ENCODE measurements at regions not wholly inside any gene's neighbourhood (a gene's known extent, or its start where the extent isn't known, plus 50 kb on each side); places are given as distances from the start of the nearest gene placed in this dataset.

DNA sequence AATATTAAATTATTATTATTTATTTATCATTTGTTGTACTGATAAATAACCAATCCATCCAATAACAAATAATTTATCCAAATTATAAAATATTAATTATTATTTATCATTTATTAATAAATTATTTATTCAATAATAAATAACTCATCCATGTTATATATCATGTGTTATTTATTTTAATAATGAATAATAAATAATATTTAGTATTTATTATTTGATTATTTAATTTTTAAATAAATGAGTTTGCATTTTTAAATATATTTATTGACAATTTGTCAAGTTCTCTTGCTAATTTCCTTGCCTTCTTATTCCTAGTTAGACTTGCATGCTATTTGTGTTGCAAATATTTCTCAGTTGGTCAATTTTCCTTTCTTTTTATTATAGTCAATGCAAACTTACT is 995.4 kb downstream of the TSN start:
- Mint-ChIP-seq H3K27ac (no peak overlapping the region), H3K4me3 (no peak overlapping the region), H3K36me3 (no peaks in the 10 kb centered on the region), H3K27me3 (no peaks in the 10 kb centered on the region), H3K4me1 (no peaks in the 10 kb centered on the region), H3K9me3 (peaks cover 0 to 28% (median 7%) of the 10 kb centered on the region in 9 donors)
- DNase-seq: no peak
- no peak for ATAC-seq
- POLR2A ChIA-PET: no interaction called here

DNA sequence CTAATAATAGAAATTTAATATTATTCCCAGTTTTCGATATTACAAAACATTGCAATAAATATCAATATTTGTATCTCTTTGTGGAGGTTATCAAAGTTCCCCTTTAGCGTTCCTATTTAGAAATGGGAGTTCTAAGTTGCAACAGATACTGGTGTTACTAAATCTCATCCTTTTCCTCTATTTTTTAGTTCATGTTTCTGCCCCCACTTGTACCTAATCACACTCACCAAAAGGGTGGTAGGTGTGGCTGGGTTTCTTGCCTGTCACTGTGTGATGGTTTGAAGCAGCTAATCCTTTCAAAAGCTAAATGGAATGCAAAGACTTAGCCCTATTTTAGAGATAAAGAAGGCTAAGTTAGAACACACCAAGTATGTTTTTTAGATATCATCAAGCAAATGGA is 997.9 kb downstream of the TSN start:
- Mint-ChIP-seq H3K27me3 (no peaks in the 10 kb centered on the region), H3K4me3 (no peak overlapping the region), H3K36me3 (no peaks in the 10 kb centered on the region), H3K4me1 (no peaks in the 10 kb centered on the region), H3K9me3 (peaks cover 0 to 18% (median 6%) of the 10 kb centered on the region in 9 donors), H3K27ac (no peak overlapping the region)
- DNase-seq (no peak), ATAC-seq (no peak)
- POLR2A ChIA-PET: no interaction called here

DNA sequence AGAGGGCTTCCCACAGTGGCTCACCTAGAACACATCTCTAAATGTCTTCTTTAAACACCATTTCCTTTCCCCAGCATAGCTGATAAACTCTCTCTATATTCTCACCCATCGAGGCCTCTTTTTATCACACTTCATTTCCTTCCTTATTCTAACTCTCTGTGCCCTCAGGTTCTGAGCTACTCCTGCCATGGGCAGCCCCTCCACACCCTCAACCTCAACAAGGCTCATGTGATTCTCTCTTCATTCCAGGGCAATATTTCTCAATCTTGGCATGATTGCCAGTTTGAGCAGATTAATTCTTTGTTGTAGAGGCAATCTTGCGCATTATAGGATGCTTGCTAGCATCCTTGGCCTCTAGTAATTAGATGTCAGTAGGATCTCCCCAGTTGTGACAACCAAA is 999.1 kb downstream of the TSN start:
- peaks cover 0 to 18% (median 6%) of the 10 kb centered on the region in 9 donors for H3K9me3 Mint-ChIP-seq
- POLR2A ChIA-PET: no interaction called here
- no peak overlapping the region for H3K4me3 Mint-ChIP-seq
- ATAC-seq (no peak), DNase-seq (no peak)
- no peaks in the 10 kb centered on the region for H3K27me3 Mint-ChIP-seq
- H3K4me1 Mint-ChIP-seq: no peaks in the 10 kb centered on the region
- H3K36me3 Mint-ChIP-seq: no peaks in the 10 kb centered on the region
- no peak overlapping the region for H3K27ac Mint-ChIP-seq

DNA sequence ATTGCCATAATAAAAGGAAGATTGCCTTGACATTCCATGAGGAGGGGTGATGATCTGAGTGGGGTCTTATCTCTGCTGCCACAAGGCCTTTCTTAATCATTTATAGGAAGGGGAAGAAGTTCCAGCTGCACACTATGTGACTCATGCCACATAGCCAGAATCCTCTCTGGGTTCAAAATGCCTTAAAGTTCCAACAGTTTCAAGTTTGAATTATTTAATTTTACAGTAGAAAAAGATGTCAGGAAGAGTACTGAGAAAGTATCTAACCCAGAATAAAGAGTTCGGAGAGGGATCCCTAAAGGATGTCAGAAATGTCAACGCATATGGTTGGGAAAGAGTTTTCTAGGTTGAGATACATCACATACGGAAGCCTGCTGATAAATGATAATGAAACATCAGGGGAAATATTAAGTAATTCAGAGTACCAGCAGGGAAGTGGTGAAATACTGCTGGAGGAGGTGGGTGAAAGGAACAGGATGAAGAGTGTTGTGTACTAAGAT is 999.9 kb downstream of the TSN start:
- H3K27ac Mint-ChIP-seq: no peak overlapping the region
- no peak for DNase-seq
- H3K36me3 Mint-ChIP-seq: no peaks in the 10 kb centered on the region
- no peak for ATAC-seq
- no peak overlapping the region for H3K4me3 Mint-ChIP-seq
- no peaks in the 10 kb centered on the region for H3K4me1 Mint-ChIP-seq
- H3K9me3 Mint-ChIP-seq: peaks cover 0 to 20% (median 6%) of the 10 kb centered on the region in 9 donors
- POLR2A ChIA-PET: no interaction called here
- H3K27me3 Mint-ChIP-seq: no peaks in the 10 kb centered on the region

DNA sequence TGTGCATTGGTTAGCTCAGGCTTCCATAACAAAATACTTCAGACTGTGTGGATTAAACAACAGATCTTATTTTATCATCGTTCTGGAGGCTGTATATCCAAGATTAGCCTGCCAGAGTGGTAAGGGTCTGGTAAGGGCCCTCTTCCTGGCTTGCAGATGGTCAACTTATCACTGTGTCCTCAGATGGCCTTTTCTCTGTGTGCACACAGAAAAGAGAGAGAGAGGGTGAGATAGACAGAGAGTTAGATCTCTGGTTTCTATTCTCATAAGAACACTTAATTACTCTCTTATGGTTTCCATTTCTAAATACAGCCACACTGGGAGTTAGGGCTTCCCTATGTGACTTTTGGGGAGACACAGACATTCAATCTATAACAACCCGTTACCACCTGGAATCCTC is 1003.5 kb downstream of the TSN start:
- Mint-ChIP-seq H3K9me3 (peaks cover 0 to 43% (median 11%) of the 10 kb centered on the region in 9 donors), H3K27ac (no peak overlapping the region), H3K4me1 (no peaks in the 10 kb centered on the region), H3K4me3 (no peak overlapping the region), H3K36me3 (no peaks in the 10 kb centered on the region), H3K27me3 (no peaks in the 10 kb centered on the region)
- DNase-seq (no peak), ATAC-seq (no peak)
- POLR2A ChIA-PET: no interaction called here

DNA sequence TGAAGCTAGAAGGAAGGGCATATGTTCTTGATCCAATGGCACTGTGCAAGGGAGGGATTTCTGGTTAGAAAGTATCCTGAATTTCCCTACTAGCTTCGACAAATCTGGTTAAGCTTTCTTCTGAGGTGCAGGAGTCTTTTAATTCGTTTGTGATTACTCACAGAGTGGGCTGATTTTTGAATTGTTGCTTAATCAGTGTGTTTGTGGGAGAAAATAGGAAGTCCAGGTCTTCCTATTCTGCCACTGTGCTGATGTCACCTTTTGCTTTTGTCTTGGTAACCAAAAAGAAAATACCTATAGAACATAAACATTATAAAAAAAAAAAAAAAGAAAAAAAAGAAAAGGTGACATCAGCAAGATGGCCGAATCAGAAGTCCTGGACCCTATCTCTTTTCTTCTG is 1008.6 kb downstream of the TSN start:
- Mint-ChIP-seq H3K9me3 (peaks cover 10 to 51% (median 16%) of the 10 kb centered on the region in 9 donors), H3K4me3 (no peak overlapping the region), H3K4me1 (no peaks in the 10 kb centered on the region), H3K36me3 (peaks cover 0 to 10% (median 0%) of the 10 kb centered on the region in 3 donors), H3K27me3 (no peaks in the 10 kb centered on the region), H3K27ac (no peak overlapping the region)
- ATAC-seq (no peak), DNase-seq (no peak)
- POLR2A ChIA-PET: no interaction called here

DNA sequence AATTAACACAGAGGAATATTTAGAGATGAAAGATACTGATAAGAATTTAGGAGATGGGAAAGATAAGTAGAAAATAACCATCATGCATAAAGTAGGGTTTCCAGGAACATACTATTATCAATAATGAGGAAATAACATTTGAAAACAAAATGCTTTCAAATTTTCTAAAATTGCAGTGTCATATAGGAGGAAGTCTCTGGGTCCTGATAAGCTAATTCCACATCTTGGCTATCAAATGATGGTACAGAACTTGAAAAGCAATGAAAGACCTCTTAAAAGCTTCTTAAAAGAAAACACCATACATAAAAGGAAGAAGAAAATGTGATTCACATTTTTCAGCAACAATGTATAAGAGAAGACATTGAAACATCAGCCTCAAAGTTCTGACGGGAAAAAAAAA is 1024.8 kb downstream of the TSN start:
- H3K9me3 Mint-ChIP-seq: peaks cover 0 to 26% (median 12%) of the 10 kb centered on the region in 9 donors
- POLR2A ChIA-PET: no interaction called here
- no peak overlapping the region for H3K27ac Mint-ChIP-seq

DNA sequence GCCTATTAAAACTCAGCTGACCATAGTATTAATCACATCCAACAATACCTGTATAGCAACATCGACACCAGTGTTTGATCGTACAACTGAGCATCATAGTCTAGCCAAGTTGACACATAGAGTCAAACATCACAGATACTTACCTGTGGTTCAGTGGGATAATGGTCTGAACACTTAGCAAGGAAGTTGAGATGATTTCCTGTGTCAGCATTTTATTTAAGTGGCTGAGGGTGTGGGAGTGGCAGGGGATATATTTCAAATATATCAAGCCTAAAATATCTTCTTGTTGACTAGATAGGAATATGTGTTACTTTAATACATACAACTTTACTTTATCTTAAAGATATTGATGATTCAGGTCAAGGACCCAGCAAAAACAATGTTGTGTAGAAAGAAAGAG is 1038.6 kb downstream of the TSN start:
- Mint-ChIP-seq H3K36me3 (no peaks in the 10 kb centered on the region), H3K27me3 (no peaks in the 10 kb centered on the region), H3K4me1 (no peaks in the 10 kb centered on the region), H3K4me3 (no peak overlapping the region), H3K27ac (no peak overlapping the region), H3K9me3 (peaks cover 2 to 18% (median 7%) of the 10 kb centered on the region in 9 donors)
- POLR2A ChIA-PET: no interaction called here
- DNase-seq: no peak
- ATAC-seq: no peak

More for the DNA sequence above, 1024.8 kb downstream of the TSN start:
- Mint-ChIP-seq H3K4me1 (no peaks in the 10 kb centered on the region), H3K4me3 (no peak overlapping the region), H3K27me3 (no peaks in the 10 kb centered on the region), H3K36me3 (no peaks in the 10 kb centered on the region)
- DNase-seq: no peak
- no peak for ATAC-seq

DNA sequence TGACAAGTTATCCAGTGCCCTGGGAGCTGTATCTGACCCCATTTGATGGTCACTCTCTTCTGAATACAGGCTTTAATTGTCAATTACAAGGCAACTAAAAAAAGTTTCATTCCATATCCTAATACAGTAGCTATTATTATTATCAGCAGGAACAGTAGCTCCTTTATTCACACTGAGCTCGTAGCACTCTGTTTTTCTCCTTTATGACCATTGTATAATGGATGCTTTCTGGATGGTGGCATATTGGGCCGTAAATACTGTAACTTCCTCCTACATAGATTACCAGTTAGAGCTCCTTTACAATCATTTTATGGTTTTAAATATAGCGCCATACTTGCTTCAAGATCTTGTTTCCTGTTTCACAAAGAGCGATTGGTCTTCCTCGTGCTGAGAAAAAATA is 1040.3 kb downstream of the TSN start:
- Mint-ChIP-seq H3K27me3 (no peaks in the 10 kb centered on the region), H3K4me1 (no peaks in the 10 kb centered on the region), H3K9me3 (peaks cover 0 to 18% (median 7%) of the 10 kb centered on the region in 9 donors), H3K27ac (no peak overlapping the region), H3K36me3 (no peaks in the 10 kb centered on the region), H3K4me3 (no peak overlapping the region)
- DNase-seq: no peak
- POLR2A ChIA-PET: no interaction called here
- ATAC-seq: no peak

DNA sequence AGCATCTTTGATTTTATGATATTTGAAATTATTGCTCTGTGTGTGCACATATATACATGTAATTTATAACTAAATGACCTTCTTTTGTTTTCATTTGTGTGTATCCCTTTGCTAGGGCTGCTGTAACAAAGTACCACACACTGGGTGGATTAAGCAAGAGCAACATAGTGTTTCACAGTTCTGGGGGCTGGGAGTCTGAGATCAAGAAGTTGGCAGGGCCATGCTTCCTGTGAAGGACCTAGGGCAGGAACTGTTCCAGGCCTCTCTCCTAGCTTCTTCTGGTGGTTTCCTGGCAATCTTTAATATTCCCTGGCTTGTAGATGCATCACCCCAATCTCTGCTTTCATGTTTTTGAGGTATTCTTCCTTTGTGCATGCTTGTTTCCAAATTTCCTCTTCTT is 1043.9 kb downstream of the TSN start:
- POLR2A ChIA-PET: no interaction called here
- Mint-ChIP-seq H3K27me3 (no peaks in the 10 kb centered on the region), H3K4me3 (no peak overlapping the region), H3K4me1 (no peaks in the 10 kb centered on the region), H3K9me3 (peaks cover 0 to 18% (median 4%) of the 10 kb centered on the region in 9 donors), H3K27ac (no peak overlapping the region), H3K36me3 (no peaks in the 10 kb centered on the region)
- ATAC-seq: no peak
- no peak for DNase-seq

DNA sequence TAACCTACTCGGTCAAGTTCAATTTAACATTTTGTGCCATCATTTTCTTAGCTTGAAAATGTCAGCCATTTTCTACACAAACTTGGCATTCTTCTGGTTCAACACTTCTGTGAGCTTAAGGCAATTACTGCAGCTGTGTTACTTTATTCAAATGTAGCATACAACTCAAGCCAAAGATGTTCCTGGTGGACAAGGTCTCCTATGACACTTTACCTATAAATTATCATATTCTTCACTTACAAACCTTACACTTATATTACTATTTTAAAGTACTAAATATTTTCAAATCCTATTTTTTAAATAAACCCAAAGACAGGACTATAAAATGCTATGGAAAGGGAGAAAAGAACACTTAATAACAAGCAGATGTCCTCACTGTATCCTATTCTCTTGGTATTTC is 1045.3 kb downstream of the TSN start:
- H3K9me3 Mint-ChIP-seq: peaks cover 0 to 17% (median 4%) of the 10 kb centered on the region in 9 donors
- POLR2A ChIA-PET: no interaction called here
- H3K4me1 Mint-ChIP-seq: no peaks in the 10 kb centered on the region
- ATAC-seq: no peak
- no peak overlapping the region for H3K4me3 Mint-ChIP-seq
- DNase-seq: no peak
- H3K27ac Mint-ChIP-seq: no peak overlapping the region
- H3K27me3 Mint-ChIP-seq: peaks cover 0 to under 1% (median 0%) of the 10 kb centered on the region in 5 donors
- no peaks in the 10 kb centered on the region for H3K36me3 Mint-ChIP-seq

DNA sequence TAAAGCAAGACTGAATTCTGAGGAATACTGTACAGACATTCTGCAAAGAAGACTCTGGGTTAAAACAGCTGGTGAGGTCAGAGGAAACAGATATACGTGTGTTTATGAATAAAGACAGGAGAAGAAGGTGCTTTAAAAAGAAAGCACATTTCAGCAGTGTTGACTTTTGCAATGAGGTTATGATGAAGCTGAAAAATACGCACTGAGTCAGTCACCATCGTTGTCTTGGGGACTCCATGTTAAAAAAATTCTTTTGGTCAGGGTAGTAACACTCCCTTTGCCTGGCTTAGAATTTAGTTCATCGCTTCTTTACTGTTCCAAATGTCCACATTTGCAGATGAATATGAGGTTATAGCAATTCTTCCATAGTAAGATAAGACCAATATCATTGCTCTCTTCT is 1049.0 kb downstream of the TSN start:
- ATAC-seq: no peak
- Mint-ChIP-seq H3K27ac (no peak overlapping the region), H3K4me1 (no peaks in the 10 kb centered on the region), H3K4me3 (no peak overlapping the region), H3K36me3 (no peaks in the 10 kb centered on the region), H3K9me3 (peaks cover 0 to 22% (median 8%) of the 10 kb centered on the region in 9 donors), H3K27me3 (peaks cover 0 to 4% (median 0%) of the 10 kb centered on the region in 5 donors)
- POLR2A ChIA-PET: no interaction called here
- DNase-seq: no peak

DNA sequence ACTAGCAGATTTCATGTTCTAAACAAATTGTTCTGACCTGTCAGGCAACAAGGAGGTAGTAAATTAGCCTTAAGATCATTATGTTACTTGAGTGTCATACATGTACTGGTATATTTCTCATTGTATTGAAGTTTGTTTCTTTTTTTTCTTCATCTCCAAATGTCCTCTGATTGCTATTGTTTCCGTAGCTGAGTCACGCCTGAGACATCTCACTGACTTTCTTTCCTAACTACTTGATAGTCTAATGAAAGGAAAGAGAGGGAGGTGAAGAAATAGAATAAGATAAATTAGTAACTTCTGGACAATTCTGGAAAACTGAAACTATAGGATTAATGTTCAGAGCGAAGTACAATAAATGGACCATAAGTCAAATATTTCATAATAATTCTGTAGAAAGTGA is 1049.9 kb downstream of the TSN start:
- Mint-ChIP-seq H3K4me1 (no peaks in the 10 kb centered on the region), H3K36me3 (no peaks in the 10 kb centered on the region), H3K9me3 (peaks cover 4 to 23% (median 8%) of the 10 kb centered on the region in 9 donors), H3K27ac (no peak overlapping the region), H3K4me3 (no peak overlapping the region), H3K27me3 (peaks cover 0 to 4% (median 0%) of the 10 kb centered on the region in 5 donors)
- DNase-seq (no peak), ATAC-seq (no peak)
- POLR2A ChIA-PET: no interaction called here

DNA sequence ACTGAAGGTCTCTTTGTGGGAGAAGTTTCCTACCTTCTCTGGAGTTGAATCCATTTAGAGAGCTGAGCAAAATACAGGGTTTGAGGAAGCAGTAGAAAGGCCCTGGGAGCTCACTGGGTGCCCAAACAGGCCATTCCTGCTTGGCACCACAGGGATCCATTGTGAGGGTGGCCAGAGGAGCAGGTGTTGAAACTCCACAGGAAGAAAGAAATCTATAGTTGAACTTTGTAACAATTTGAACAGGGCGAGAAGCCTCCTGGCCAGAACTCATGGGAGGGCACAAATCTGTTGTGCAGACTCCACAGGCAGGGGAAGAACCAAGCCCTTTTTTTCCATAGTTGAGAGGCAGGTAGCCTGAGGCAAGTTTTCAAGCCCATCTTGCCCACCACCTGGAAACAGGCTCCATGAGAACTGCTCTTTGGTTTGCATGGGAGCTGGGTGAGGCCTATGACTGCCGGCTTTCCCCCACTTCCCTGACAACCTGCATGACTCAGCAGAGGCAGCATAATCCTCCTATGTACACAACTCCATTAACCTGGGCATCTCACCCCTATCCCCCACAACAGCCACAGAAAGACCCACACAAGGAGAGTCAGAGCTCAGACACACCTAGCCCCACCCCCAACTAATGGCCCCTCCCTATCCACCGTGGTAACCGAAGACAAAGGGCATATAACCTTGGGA is 1053.0 kb downstream of the TSN start:
- no peak overlapping the region for H3K27ac Mint-ChIP-seq
- POLR2A ChIA-PET: no interaction called here

More for the DNA sequence above, 1053.0 kb downstream of the TSN start:
- peaks cover 0 to 4% (median 0%) of the 10 kb centered on the region in 5 donors for H3K27me3 Mint-ChIP-seq
- H3K36me3 Mint-ChIP-seq: no peaks in the 10 kb centered on the region
- DNase-seq (no peak), ATAC-seq (no peak)
- H3K4me3 Mint-ChIP-seq: no peak overlapping the region
- H3K9me3 Mint-ChIP-seq: peaks cover 6 to 36% (median 15%) of the 10 kb centered on the region in 9 donors
- H3K4me1 Mint-ChIP-seq: no peaks in the 10 kb centered on the region
